HepG2 (cell line): ENCODE measurements at regions not wholly inside any gene's neighbourhood (a gene's known extent, or its start where the extent isn't known, plus 50 kb on each side); places are given as distances from the start of the nearest gene placed in this dataset.

Experiments used
- GABPA ChIP-seq, 2 experiments: IDR thresholded peaks; 2 replicates each; pipeline ENCODE4 v1.6.1; 2011 to 2016; ENCODE audit warnings: low read depth in 2 of 2, low read length in 1 of 2, missing biosample characterization in 1 of 2, missing genetic modification characterization in 1 of 2
- POLR2A ChIP-seq, 2 experiments: IDR thresholded peaks; 2 replicates each; pipeline ENCODE4 v1.6.1; 2011; ENCODE audit warnings: low read depth in 2 of 2, low read length in 2 of 2, mild to moderate bottlenecking in 1 of 2, moderate library complexity in 1 of 2; ENCODE audit not compliant: insufficient read depth in 1 of 2
- POLR2AphosphoS5 ChIP-seq: IDR thresholded peaks from 2 replicates; pipeline ENCODE4 v1.6.1; 2012; ENCODE audit warnings: low read depth, low read length
- SMAD3 ChIP-seq: sonication (generic); formaldehyde crosslinking; IDR thresholded peaks from 2 replicates; pipeline ENCODE4 v1.4.0; 2020; ENCODE audit warnings: missing genetic modification reagents
- SRSF1 ChIP-seq: fragments of 200-400 bp; formaldehyde crosslinking; optimal IDR thresholded peaks from 2 replicates; pipeline ENCODE3; 2017; ENCODE audit warnings: mild to moderate bottlenecking, low read depth, low read length, moderate library complexity
- YY1 ChIP-seq: IDR thresholded peaks from 2 replicates; pipeline ENCODE4 v1.6.1; 2011; ENCODE audit warnings: low read length, low read depth, moderate library complexity, mild to moderate bottlenecking; ENCODE audit not compliant: insufficient read depth, insufficient replicate concordance
- ZBTB20 ChIP-seq: sonication (generic); formaldehyde crosslinking; IDR thresholded peaks from 2 replicates; pipeline ENCODE4 v1.8.1; 2023; ENCODE audit warnings: missing genetic modification reagents, low read depth, mild to moderate bottlenecking, borderline replicate concordance
- ZBTB8A ChIP-seq: sonication (generic); formaldehyde crosslinking; IDR thresholded peaks from 2 replicates; pipeline ENCODE4 v1.4.0; 2020; ENCODE audit warnings: mild to moderate bottlenecking, low read depth, missing genetic modification reagents, borderline replicate concordance
- TF ChIP-seq, protein P1 (sequence below): sonication (generic); formaldehyde crosslinking; IDR thresholded peaks from 2 replicates; pipeline ENCODE4 v1.5.0; 2020; ENCODE audit warnings: mild to moderate bottlenecking, missing genetic modification reagents, moderate library complexity
- TF ChIP-seq, protein P2 (sequence below), 2 experiments: IDR thresholded peaks; 2 replicates each; pipeline ENCODE4 v1.6.1; 2011 to 2012; ENCODE audit warnings: low read length in 2 of 2, borderline replicate concordance in 1 of 2, low read depth in 1 of 2, mild to moderate bottlenecking in 1 of 2, moderate library complexity in 1 of 2
- TF ChIP-seq, protein P3 (sequence below): sonication (generic); formaldehyde crosslinking; IDR thresholded peaks from 2 replicates; pipeline ENCODE4 v1.5.0; 2020; ENCODE audit warnings: missing genetic modification reagents
- TF ChIP-seq, protein P4 (sequence below): fragments of 450-650 bp; IDR thresholded peaks from 2 replicates; pipeline ENCODE4 v1.6.1; 2016

DNA sequence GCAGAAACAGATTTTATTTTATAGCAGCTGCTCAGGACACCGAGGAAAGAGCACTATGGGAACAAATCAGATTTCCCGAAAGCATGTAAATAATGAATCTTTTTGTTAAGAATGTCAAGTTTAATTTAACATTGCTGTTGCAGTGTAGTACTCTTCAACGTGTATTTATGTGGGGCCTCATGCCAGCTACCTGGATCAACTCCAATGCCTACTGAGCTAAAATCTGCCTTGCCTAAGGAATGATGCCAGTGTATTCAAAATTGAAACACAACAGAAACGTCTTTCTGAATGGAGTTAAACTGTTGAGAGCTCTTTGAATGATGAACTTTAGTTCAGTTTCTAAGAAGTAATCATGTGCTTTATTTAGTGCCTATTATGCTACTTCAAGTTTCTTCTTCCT lies 1379.8 kb upstream of the ATXN8OS start:
- TF ChIP-seq POLR2A (IDR thresholded peaks at IDR 0.05; ENCODE audit: insufficient read depth in 1 of 2, low read depth in 2 of 2, low read length in 2 of 2) = no peak
- TF ChIP-seq, protein P1, sequence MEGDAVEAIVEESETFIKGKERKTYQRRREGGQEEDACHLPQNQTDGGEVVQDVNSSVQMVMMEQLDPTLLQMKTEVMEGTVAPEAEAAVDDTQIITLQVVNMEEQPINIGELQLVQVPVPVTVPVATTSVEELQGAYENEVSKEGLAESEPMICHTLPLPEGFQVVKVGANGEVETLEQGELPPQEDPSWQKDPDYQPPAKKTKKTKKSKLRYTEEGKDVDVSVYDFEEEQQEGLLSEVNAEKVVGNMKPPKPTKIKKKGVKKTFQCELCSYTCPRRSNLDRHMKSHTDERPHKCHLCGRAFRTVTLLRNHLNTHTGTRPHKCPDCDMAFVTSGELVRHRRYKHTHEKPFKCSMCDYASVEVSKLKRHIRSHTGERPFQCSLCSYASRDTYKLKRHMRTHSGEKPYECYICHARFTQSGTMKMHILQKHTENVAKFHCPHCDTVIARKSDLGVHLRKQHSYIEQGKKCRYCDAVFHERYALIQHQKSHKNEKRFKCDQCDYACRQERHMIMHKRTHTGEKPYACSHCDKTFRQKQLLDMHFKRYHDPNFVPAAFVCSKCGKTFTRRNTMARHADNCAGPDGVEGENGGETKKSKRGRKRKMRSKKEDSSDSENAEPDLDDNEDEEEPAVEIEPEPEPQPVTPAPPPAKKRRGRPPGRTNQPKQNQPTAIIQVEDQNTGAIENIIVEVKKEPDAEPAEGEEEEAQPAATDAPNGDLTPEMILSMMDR (CRISPR knock-in tag) = no peak
- TF ChIP-seq GABPA (IDR thresholded peaks at IDR 0.05; ENCODE audit: low read depth, low read length) = no peak
- no peak for TF ChIP-seq GABPA (CRISPR knock-in tag; IDR thresholded peaks at IDR 0.05; ENCODE audit: low read depth)
- no peak for TF ChIP-seq ZBTB20 (CRISPR knock-in tag)
- no peak for TF ChIP-seq POLR2AphosphoS5
- no peak for TF ChIP-seq SRSF1
- TF ChIP-seq, protein P2, sequence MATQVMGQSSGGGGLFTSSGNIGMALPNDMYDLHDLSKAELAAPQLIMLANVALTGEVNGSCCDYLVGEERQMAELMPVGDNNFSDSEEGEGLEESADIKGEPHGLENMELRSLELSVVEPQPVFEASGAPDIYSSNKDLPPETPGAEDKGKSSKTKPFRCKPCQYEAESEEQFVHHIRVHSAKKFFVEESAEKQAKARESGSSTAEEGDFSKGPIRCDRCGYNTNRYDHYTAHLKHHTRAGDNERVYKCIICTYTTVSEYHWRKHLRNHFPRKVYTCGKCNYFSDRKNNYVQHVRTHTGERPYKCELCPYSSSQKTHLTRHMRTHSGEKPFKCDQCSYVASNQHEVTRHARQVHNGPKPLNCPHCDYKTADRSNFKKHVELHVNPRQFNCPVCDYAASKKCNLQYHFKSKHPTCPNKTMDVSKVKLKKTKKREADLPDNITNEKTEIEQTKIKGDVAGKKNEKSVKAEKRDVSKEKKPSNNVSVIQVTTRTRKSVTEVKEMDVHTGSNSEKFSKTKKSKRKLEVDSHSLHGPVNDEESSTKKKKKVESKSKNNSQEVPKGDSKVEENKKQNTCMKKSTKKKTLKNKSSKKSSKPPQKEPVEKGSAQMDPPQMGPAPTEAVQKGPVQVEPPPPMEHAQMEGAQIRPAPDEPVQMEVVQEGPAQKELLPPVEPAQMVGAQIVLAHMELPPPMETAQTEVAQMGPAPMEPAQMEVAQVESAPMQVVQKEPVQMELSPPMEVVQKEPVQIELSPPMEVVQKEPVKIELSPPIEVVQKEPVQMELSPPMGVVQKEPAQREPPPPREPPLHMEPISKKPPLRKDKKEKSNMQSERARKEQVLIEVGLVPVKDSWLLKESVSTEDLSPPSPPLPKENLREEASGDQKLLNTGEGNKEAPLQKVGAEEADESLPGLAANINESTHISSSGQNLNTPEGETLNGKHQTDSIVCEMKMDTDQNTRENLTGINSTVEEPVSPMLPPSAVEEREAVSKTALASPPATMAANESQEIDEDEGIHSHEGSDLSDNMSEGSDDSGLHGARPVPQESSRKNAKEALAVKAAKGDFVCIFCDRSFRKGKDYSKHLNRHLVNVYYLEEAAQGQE (IDR thresholded peaks at IDR 0.05; ENCODE audit: borderline replicate concordance in 1 of 2, low read depth in 1 of 2, low read length in 2 of 2) = no peak
- TF ChIP-seq SMAD3 (CRISPR knock-in tag) = no peak
- TF ChIP-seq ZBTB8A = no peak
- no peak for TF ChIP-seq YY1
- TF ChIP-seq, protein P3, sequence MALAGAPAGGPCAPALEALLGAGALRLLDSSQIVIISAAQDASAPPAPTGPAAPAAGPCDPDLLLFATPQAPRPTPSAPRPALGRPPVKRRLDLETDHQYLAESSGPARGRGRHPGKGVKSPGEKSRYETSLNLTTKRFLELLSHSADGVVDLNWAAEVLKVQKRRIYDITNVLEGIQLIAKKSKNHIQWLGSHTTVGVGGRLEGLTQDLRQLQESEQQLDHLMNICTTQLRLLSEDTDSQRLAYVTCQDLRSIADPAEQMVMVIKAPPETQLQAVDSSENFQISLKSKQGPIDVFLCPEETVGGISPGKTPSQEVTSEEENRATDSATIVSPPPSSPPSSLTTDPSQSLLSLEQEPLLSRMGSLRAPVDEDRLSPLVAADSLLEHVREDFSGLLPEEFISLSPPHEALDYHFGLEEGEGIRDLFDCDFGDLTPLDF (CRISPR knock-in tag) = no peak
- TF ChIP-seq, protein P4, sequence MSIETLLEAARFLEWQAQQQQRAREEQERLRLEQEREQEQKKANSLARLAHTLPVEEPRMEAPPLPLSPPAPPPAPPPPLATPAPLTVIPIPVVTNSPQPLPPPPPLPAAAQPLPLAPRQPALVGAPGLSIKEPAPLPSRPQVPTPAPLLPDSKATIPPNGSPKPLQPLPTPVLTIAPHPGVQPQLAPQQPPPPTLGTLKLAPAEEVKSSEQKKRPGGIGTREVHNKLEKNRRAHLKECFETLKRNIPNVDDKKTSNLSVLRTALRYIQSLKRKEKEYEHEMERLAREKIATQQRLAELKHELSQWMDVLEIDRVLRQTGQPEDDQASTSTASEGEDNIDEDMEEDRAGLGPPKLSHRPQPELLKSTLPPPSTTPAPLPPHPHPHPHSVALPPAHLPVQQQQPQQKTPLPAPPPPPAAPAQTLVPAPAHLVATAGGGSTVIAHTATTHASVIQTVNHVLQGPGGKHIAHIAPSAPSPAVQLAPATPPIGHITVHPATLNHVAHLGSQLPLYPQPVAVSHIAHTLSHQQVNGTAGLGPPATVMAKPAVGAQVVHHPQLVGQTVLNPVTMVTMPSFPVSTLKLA = no peak
